Tibial nerve (tissue), 4 donors: ENCODE measurements at regions not wholly inside any gene's neighbourhood (a gene's known extent, or its start where the extent isn't known, plus 50 kb on each side); places are given as distances from the start of the nearest gene placed in this dataset.

Source experiments
- EP300 ChIP-seq, 2 donors: sonication (generic); formaldehyde crosslinking; IDR thresholded peaks; one replicate each; pipeline ENCODE4 v1.6.1; 2017; ENCODE audit warnings: antibody characterized with exemption in 2 of 2, mild to moderate bottlenecking in 1 of 2
- POLR2A ChIP-seq, 2 donors: fragments of 450-650 bp; IDR thresholded peaks; one replicate each; pipeline ENCODE4 v1.6.1; 2017; ENCODE audit warnings: antibody characterized with exemption in 2 of 2, mild to moderate bottlenecking in 2 of 2, moderate library complexity in 2 of 2
- TF ChIP-seq, protein P1 (sequence below), 5 experiments: fragments of 200-600 bp in 3 of 5; fragments of 450-650 bp in 2 of 5; sonication (generic) in 3 of 5; IDR thresholded peaks; one replicate each; pipeline ENCODE4 v1.5.1; 2016 to 2019; ENCODE audit warnings: antibody characterized with exemption in 5 of 5, mild to moderate bottlenecking in 3 of 5, moderate library complexity in 2 of 5

DNA sequence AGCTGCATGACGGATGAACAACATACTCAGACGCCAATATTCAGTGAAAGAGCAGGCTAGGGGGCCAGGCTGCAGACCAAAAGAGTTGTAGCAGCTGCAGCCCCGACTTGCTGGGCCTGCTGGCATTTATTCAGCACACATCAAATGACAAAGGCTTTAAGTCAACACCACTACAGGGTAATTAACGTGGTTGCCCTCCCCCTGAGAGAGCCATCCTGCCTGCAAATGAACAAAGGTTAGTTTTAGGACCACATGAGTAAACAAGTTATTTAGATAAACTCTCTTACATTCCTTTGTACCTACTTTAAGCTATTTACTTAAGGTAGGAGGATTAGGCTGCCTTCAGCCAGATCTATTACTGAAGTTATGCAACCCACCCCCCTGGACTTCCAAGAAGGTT is 1329.1 kb downstream of the PCDH18 start:
- TF ChIP-seq, protein P1, sequence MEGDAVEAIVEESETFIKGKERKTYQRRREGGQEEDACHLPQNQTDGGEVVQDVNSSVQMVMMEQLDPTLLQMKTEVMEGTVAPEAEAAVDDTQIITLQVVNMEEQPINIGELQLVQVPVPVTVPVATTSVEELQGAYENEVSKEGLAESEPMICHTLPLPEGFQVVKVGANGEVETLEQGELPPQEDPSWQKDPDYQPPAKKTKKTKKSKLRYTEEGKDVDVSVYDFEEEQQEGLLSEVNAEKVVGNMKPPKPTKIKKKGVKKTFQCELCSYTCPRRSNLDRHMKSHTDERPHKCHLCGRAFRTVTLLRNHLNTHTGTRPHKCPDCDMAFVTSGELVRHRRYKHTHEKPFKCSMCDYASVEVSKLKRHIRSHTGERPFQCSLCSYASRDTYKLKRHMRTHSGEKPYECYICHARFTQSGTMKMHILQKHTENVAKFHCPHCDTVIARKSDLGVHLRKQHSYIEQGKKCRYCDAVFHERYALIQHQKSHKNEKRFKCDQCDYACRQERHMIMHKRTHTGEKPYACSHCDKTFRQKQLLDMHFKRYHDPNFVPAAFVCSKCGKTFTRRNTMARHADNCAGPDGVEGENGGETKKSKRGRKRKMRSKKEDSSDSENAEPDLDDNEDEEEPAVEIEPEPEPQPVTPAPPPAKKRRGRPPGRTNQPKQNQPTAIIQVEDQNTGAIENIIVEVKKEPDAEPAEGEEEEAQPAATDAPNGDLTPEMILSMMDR (IDR thresholded peaks at IDR 0.05): no peak
- no peak for TF ChIP-seq EP300 (IDR thresholded peaks at IDR 0.05)
- TF ChIP-seq POLR2A (IDR thresholded peaks at IDR 0.05): no peak
